RWPE1 (cell line): ENCODE measurements at regions not wholly inside any gene's neighbourhood (a gene's known extent, or its start where the extent isn't known, plus 50 kb on each side); places are given as distances from the start of the nearest gene placed in this dataset.

Source experiments
- CTCF ChIA-PET: fragments of 350-600 bp; sonication (Branson Sonifier 250); formaldehyde crosslinking; extraction: SDS; loops from one replicate; lab custom pipeline; 2021; lab: Yijun Ruan, JAX
- POLR2A ChIA-PET: fragments of 400-600 bp; formaldehyde crosslinking; extraction: SDS; loops from one replicate; lab custom pipeline; 2020; ENCODE audit warnings: antibody characterized with exemption; ENCODE audit not compliant: low non-redundant PET; lab: Yijun Ruan, JAX
- DNase-seq: peaks from one replicate; pipeline ENCODE4 v3.0.0; 2012; ENCODE audit warnings: low spot score
- H3K27ac ChIP-seq: fragments of 450-650 bp; 2 replicates; pipeline ENCODE4 v1.5.1; 2017
- TF ChIP-seq, protein P1 (sequence below): fragments of 450-650 bp; conservative IDR thresholded peaks from 2 replicates; pipeline ENCODE4 v1.5.1; 2017; ENCODE audit warnings: low read depth, mild to moderate bottlenecking

DNA sequence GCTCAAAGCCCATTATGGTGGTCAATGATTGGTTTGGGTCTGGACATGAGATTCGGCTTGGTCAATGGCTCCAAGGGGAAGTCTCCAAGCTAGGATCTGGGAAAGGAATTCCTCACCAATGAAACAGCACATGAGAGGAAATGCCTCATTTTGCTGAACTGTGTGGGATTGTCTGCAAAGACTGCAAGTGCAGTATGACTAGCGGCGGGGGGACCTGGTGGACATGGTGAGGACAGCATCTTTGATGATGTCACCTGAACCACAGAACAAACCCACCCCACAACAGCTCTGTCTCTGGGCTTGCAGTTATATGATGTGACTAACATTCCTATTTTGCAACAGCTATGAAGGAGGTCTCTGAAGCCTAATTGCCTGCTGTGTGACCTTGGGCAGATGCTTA lies 50.6 kb upstream of the NKD1 start:
- CTCF ChIA-PET = interaction anchor here (0.5 kb wide), 1 partner anchor 35 kb away, joined by 3 read pairs; no protein-coding TSS in a partner anchor
- no peak for DNase-seq
- POLR2A ChIA-PET = no interaction called here
- no peak overlapping the region for H3K27ac ChIP-seq
- TF ChIP-seq, protein P1, sequence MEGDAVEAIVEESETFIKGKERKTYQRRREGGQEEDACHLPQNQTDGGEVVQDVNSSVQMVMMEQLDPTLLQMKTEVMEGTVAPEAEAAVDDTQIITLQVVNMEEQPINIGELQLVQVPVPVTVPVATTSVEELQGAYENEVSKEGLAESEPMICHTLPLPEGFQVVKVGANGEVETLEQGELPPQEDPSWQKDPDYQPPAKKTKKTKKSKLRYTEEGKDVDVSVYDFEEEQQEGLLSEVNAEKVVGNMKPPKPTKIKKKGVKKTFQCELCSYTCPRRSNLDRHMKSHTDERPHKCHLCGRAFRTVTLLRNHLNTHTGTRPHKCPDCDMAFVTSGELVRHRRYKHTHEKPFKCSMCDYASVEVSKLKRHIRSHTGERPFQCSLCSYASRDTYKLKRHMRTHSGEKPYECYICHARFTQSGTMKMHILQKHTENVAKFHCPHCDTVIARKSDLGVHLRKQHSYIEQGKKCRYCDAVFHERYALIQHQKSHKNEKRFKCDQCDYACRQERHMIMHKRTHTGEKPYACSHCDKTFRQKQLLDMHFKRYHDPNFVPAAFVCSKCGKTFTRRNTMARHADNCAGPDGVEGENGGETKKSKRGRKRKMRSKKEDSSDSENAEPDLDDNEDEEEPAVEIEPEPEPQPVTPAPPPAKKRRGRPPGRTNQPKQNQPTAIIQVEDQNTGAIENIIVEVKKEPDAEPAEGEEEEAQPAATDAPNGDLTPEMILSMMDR = no peak

DNA sequence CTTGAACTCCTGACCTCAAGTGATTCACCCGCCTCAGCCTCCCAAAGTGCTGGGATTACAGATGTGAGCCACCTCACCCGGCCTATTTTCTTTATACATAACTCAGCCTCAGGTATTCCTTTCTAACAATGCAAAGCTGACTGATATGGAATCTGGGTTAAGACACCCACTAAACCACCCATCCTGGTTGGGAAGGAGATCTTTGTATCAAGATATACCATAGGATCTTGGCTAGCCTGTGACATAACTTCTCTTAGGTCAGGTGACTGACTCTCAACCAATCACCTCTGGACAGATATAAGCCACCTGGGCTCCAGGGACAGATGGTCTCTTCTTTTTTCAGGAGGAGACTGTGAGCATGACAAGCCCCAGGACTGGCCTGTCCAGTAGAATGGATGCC lies 51.2 kb upstream of the NKD1 start:
- ChIA-PET CTCF (no interaction called here), POLR2A (no interaction called here)
- H3K27ac ChIP-seq = no peak overlapping the region
- TF ChIP-seq, protein P1 = no peak
- DNase-seq = peak; percentile 24

DNA sequence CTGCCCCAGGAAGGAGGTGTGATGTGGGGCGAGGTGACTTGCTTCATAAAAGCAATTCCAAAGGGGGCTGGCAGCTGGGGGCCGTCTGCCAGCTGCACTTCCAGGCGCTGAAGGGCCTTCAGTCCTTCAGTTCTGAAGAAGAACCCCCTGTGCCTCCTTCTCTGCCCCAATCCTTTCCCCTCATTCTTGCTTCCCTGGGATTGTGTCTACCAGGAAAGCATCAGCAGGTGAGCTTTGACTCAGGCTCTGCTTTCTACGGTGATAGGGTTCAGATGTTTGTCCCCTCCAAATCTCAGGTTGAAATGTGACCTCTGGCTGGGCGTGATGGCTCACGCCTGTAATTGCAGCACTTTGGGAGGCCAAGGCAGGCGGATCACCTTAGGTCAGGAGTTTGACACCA lies 52.5 kb upstream of the NKD1 start:
- no peak overlapping the region for H3K27ac ChIP-seq
- ChIA-PET POLR2A (no interaction called here), CTCF (interaction anchor here (0.5 kb wide), 1 partner anchor 25 kb away, joined by 3 read pairs; no protein-coding TSS in a partner anchor)
- TF ChIP-seq, protein P1 = no peak
- DNase-seq = no peak

DNA sequence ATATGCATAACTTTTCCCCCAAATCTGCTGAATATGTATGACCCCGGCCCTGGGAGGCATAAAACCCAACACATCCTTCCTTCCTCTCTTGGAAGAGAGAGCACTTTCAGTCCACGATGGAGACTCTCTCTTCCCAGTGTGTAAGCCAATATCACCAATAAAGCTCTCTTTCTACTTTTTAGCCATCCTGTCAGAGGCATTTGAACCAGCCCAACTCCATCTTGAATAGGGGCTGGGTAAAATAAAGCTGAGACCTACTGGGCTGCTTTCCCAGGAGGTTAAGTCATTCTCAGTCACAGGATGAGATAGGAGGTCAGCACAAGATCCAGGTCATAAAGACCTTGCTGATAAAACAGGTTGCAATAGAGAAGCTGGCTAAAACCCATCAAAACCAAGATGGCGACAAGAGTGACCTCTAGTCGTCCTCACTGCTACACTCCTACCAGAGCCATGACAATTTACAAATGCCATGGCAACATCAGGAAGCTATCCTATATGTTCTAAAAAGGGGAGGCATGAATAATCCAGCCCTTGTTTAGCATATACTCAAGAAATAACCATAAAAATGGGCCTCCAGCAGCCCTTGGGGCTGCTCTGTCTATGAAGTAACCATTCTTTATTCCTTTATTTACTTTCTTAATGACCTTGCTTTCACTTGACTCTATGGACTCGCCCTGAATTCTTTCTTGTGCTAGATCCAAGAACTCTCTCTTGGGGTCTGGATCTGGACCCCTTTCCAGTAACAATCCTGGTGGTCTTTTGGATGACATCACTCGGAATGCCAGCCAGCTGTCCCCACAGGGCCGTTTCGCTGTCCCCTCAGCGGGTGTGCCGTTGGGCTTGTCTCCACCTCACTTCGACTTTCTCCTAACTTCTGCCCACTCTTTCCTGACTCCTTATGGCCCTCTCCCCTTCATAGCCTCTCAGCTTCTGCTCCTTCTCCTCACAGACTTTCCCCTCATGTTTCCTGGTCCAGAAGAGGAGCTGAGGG lies 53.4 kb upstream of the NKD1 start:
- TF ChIP-seq, protein P1 = no peak
- ChIA-PET POLR2A (no interaction called here), CTCF (interaction anchor here (0.5 kb wide), 1 partner anchor 26 kb away, joined by 3 read pairs; no protein-coding TSS in a partner anchor)
- no peak overlapping the region for H3K27ac ChIP-seq
- DNase-seq = no peak

DNA sequence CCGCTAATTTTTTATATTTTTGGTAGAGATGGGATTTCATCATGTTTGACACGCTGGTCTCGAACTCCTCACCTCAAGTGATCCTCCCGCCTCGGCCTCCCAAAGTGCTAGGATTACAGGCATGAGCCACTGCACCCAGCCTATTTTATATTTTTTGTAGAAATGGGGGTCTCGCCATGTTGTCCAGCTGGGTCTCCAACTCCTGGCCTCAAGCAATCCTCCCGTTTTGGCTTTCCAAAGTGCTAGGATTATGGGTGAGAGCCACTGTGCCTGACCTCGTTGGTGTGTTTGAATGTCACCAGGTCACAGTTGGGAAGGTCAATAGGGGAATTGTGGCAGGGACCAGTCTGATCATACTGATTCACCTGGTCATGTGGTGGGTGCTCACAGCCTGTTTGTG lies 56.7 kb upstream of the NKD1 start:
- ChIA-PET POLR2A (no interaction called here), CTCF (interaction anchor here (0.6 kb wide), 1 partner anchor 1400 kb away, joined by 3 read pairs; no protein-coding TSS in a partner anchor)
- TF ChIP-seq, protein P1 = no peak
- H3K27ac ChIP-seq = no peak overlapping the region
- DNase-seq = no peak

DNA sequence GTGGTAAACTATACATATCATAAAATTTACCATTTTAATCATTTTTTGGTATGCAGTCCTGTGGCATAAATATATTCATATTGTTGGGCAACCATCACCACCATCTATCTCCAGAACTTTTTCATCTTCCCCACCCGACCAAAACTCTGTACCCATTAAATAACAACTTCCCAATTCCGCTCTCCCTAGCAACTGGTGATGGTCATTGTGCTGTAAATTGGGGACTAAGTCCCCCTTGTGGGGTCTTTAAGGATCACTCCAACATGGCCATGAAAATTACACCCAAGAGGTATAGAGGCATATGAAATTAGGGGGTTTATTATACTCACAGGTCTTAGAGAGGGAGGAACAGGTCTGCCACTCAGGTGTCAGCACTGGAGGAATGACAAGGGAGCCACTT lies 57.4 kb upstream of the NKD1 start:
- TF ChIP-seq, protein P1 = no peak
- ChIA-PET CTCF (no interaction called here), POLR2A (no interaction called here)
- DNase-seq = no peak
- no peak overlapping the region for H3K27ac ChIP-seq
